OCI-LY3 (cell line): ENCODE measurements at regions not wholly inside any gene's neighbourhood (a gene's known extent, or its start where the extent isn't known, plus 50 kb on each side); places are given as distances from the start of the nearest gene placed in this dataset.

Source experiments
- EZH2phosphoT487 ChIP-seq: fragments of 200-600 bp; shearing (Covaris generic); IDR thresholded peaks from 2 replicates; pipeline ENCODE4 v1.6.1; 2018; ENCODE audit warnings: antibody characterized with exemption, mixed run types, low read depth
- TF ChIP-seq, protein P1 (sequence below): fragments of 200-600, 300-600 bp; sonication (generic); IDR thresholded peaks from 2 replicates; pipeline ENCODE4 v1.5.1; 2014; ENCODE audit warnings: antibody characterized with exemption, low read length, low read depth

DNA sequence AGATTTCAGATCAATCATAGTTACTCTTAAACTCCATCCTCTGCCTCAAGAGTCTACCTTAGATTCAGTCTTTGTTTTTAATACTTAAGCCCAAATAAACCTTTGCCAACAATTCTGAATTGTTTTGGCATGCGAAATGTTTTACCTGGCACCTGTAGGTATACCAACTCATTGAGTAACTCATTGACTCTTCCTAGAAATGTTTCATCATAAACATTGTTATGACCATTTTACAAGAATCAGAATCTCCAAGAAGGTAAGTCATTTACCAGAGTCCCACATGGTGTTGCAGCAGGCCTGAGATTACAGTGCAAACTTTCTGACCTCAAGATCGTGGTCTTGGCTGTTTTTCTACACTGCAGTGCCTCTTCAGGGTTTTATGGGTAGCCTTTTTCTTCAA is 750.4 kb downstream of the BRINP1 start:
- TF ChIP-seq, protein P1, sequence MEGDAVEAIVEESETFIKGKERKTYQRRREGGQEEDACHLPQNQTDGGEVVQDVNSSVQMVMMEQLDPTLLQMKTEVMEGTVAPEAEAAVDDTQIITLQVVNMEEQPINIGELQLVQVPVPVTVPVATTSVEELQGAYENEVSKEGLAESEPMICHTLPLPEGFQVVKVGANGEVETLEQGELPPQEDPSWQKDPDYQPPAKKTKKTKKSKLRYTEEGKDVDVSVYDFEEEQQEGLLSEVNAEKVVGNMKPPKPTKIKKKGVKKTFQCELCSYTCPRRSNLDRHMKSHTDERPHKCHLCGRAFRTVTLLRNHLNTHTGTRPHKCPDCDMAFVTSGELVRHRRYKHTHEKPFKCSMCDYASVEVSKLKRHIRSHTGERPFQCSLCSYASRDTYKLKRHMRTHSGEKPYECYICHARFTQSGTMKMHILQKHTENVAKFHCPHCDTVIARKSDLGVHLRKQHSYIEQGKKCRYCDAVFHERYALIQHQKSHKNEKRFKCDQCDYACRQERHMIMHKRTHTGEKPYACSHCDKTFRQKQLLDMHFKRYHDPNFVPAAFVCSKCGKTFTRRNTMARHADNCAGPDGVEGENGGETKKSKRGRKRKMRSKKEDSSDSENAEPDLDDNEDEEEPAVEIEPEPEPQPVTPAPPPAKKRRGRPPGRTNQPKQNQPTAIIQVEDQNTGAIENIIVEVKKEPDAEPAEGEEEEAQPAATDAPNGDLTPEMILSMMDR: no peak
- no peak for TF ChIP-seq EZH2phosphoT487
